ENCODE measurements at regions not wholly inside any gene's neighbourhood (a gene's known extent, or its start where the extent isn't known, plus 50 kb on each side); places are given as distances from the start of the nearest gene placed in this dataset.

DNA sequence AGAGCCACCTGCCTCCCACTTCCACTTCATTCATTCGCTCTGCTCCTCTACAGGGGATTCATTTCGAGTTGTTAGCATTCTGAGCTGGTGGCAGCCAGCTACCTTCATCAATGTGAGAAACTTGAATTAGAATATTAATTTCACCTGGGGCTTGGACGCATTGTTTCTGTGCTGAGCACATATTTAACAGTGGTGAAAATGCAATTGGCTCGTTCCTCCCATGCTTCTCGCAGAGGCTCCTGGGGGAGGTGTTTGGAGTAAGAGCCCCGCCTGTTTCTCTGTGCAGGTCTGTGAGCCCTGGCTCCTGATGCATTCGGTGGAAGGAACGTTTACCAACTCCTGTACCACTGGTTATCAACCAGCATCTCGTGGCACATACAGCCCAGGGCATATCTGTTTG, 141.5 kb downstream of the AACS start:
- 72% methylated on average over 9 of the region's 9 CpGs for WGBS
- no peaks in the 10 kb centered on the region for H3K4me1 ChIP-seq (replicated peaks)
- no peak for DNase-seq (ENCODE audit: low spot score)
- no peaks in the 10 kb centered on the region for H3K36me3 ChIP-seq
- no peak overlapping the region for H3K27ac ChIP-seq
- H3K9me3 ChIP-seq = no peaks in the 10 kb centered on the region
- intact Hi-C loops (cut with DNase I) = no loop called here
- peaks cover 3% of the 10 kb centered on the region for H3K27me3 ChIP-seq (replicated peaks; ENCODE audit: insufficient read depth)
- H3K4me3 ChIP-seq = no peak overlapping the region
- TF ChIP-seq POLR2AphosphoS5 (IDR thresholded peaks at IDR 0.05) = no peak
- no peak for TF ChIP-seq POLR2A (IDR thresholded peaks at IDR 0.05)
- no peak for TF ChIP-seq CTCF (IDR thresholded peaks at IDR 0.05)

DNA sequence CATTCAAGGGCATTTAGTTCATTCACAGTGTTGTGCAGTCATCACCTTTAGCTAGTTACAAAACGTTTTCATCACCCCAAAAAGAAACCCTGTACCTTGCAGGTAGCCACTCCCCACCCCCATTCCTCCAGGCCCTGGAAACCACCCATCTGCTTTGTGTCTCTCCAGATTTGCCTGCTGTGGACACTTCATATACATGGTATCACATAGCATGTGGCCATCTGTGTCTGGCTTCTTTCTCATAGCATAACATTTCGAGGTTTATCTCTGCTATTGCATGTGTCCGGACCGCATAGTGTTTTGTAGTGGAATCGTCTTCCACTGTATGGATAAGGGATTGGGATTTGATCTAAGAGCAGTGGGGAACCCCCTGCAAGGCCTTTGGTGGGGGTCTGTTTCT, 143.1 kb downstream of the AACS start:
- no peak overlapping the region for H3K27ac ChIP-seq
- H3K27me3 ChIP-seq (replicated peaks; ENCODE audit: insufficient read depth) = peaks cover 3% of the 10 kb centered on the region
- intact Hi-C loops (cut with DNase I) = no loop called here
- no peaks in the 10 kb centered on the region for H3K36me3 ChIP-seq
- H3K9me3 ChIP-seq = no peaks in the 10 kb centered on the region
- WGBS = 73% methylated on average over 5 of the region's 5 CpGs
- no peak overlapping the region for H3K4me3 ChIP-seq
- no peaks in the 10 kb centered on the region for H3K4me1 ChIP-seq (replicated peaks)
- no peak for TF ChIP-seq CTCF (IDR thresholded peaks at IDR 0.05)
- no peak for TF ChIP-seq POLR2AphosphoS5 (IDR thresholded peaks at IDR 0.05)
- TF ChIP-seq POLR2A (IDR thresholded peaks at IDR 0.05) = no peak
- DNase-seq (ENCODE audit: low spot score) = no peak

DNA sequence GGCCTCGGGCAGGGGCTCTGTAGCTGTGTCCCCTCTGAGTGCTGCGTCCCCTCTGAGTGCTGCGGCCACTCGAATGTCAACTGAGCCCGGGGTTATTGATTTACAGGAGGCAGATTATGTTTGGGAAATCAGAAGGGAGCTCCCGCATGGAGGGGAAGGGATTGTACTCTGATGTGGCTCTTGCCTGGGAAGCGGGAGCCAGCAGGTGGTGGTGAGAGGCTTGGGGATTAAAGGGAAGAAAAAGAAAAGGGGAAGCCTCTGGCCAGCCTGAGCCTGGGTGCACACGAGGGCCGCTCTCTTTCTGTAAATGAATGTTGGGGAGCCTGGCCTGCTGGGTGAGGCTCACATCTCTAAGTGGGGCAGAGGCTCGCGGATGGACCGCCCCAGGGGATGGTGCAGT, 143.7 kb downstream of the AACS start:
- Histone ChIP-seq H3K36me3 (no peaks in the 10 kb centered on the region), H3K4me3 (no peak overlapping the region), H3K9me3 (no peaks in the 10 kb centered on the region), H3K27ac (no peak overlapping the region), H3K4me1 (replicated peaks) (no peaks in the 10 kb centered on the region), H3K27me3 (replicated peaks; ENCODE audit: insufficient read depth) (peaks cover 3% of the 10 kb centered on the region)
- intact Hi-C loops (cut with DNase I) = no loop called here
- DNase-seq (ENCODE audit: low spot score) = no peak
- 80% methylated on average over 12 of the region's 12 CpGs for WGBS
- TF ChIP-seq CTCF (IDR thresholded peaks at IDR 0.05) (no peak), POLR2A (IDR thresholded peaks at IDR 0.05) (no peak), POLR2AphosphoS5 (IDR thresholded peaks at IDR 0.05) (no peak)

DNA sequence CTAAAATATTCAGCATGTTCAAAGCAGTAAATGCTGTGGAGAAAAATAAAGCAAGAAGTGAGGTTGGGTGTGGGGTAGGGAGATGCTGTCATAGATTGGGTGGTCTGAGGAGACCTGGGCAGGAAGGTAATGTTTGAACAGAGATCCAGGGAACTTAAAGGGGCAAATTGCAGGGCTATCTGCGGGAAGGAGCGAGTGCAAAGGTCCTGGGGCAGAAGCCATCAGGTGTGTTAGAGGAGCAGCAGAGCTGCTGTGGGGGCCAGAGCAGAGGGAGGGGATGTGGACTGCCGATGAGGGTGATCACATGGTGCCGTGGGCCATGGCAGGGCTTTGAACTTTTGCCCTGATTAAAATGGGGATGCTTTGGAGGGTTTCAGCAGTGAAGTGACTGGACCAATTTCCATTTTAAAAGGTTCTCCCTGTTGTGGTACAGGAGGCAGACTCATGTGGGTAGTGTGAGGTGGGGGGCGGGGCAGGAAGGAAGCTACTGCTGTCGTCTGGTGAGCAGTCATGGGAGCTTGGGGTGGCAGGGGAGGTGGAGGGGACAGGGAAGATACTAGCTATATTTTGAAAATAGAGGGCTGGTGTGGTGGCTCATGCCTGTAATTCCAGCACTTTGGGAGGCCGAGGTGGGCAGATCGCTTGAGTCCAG, 145.0 kb downstream of the AACS start:
- WGBS = 76% methylated on average over 8 of the region's 8 CpGs
- H3K27ac ChIP-seq = no peak overlapping the region
- DNase-seq (ENCODE audit: low spot score) = no peak

More for the DNA sequence above, 145.0 kb downstream of the AACS start:
- no peak overlapping the region for H3K4me3 ChIP-seq
- peaks cover 3% of the 10 kb centered on the region for H3K27me3 ChIP-seq (replicated peaks; ENCODE audit: insufficient read depth)
- no peaks in the 10 kb centered on the region for H3K9me3 ChIP-seq
- TF ChIP-seq CTCF (IDR thresholded peaks at IDR 0.05) (no peak), POLR2AphosphoS5 (IDR thresholded peaks at IDR 0.05) (no peak), POLR2A (IDR thresholded peaks at IDR 0.05) (no peak)
- intact Hi-C loops (cut with DNase I) = no loop called here
- no peaks in the 10 kb centered on the region for H3K4me1 ChIP-seq (replicated peaks)
- no peaks in the 10 kb centered on the region for H3K36me3 ChIP-seq

Measured in prostate gland (tissue), 2 donors.